Testis (tissue), 2 donors: ENCODE measurements at regions not wholly inside any gene's neighbourhood (a gene's known extent, or its start where the extent isn't known, plus 50 kb on each side); places are given as distances from the start of the nearest gene placed in this dataset.

ENCODE experiments used
- CTCF ChIP-seq, 3 experiments: fragments of 450-650 bp in 2 of 3; fragments of 200-600 bp in 1 of 3; sonication (generic) in 1 of 3; IDR thresholded peaks; one replicate each; pipeline ENCODE4 v1.5.1; 2016 to 2019; ENCODE audit warnings: antibody characterized with exemption in 3 of 3, mild to moderate bottlenecking in 2 of 3, moderate library complexity in 1 of 3
- POLR2A ChIP-seq: fragments of 450-650 bp; IDR thresholded peaks from one replicate; pipeline ENCODE4 v1.6.1; 2017; ENCODE audit warnings: antibody characterized with exemption, mild to moderate bottlenecking, moderate library complexity

DNA sequence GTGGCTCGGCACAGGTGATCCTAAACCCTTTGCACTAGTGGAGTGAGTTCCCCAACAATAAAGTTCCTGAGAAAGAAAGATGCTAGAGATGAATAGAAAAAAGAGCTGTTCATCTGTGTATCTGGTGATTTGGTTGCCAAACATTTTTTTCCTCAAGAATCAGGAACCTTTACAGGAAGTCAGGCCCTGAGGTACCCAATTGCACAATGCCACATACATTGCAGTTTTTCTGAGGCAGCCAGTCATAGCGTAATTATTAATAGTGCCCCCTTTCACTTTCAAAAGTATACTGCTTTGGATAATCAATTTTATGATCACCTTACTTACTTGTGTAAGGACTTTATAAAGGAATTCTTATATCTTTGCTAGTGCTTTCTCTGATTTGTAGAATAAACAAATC lies 346.3 kb upstream of the POU3F1 start:
- TF ChIP-seq POLR2A (no peak), CTCF (IDR thresholded peaks at IDR 0.05) (no peak)
